Neutrophil (primary cell): ENCODE measurements at regions not wholly inside any gene's neighbourhood (a gene's known extent, or its start where the extent isn't known, plus 50 kb on each side); places are given as distances from the start of the nearest gene placed in this dataset.

Experiments used
- H3K27ac ChIP-seq: fragments of 200-600 bp; sonication (generic); 2 replicates; pipeline ENCODE4 v1.5.1; 2016; ENCODE audit warnings: mild to moderate bottlenecking, moderate library complexity
- H3K27me3 ChIP-seq: fragments of 200-600 bp; sonication (generic); 2 replicates; pipeline ENCODE4 v1.6.0; 2016; ENCODE audit warnings: mild to moderate bottlenecking
- H3K36me3 ChIP-seq: fragments of 200-600 bp; sonication (generic); 2 replicates; pipeline ENCODE4 v1.5.1; 2017
- H3K4me1 ChIP-seq, 2 experiments: fragments of 200-600 bp in 1 of 2; sonication (generic) in 1 of 2; 1 replicate in 1 of 2; 2 replicates in 1 of 2; pipeline versions ENCODE4 v1.5.1 to v1.6.1; 2013 to 2016; ENCODE audit warnings: low read depth in 1 of 2, low read length in 1 of 2, mild to moderate bottlenecking in 1 of 2, moderate library complexity in 1 of 2; ENCODE audit not compliant: control insufficient read depth in 1 of 2, insufficient read depth in 1 of 2
- H3K4me3 ChIP-seq, 2 experiments: fragments of 200-600 bp in 1 of 2; sonication (generic) in 1 of 2; 1 replicate in 1 of 2; 2 replicates in 1 of 2; pipeline ENCODE4 v1.5.1; 2013 to 2016; ENCODE audit warnings: low read depth in 1 of 2, low read length in 1 of 2, mild to moderate bottlenecking in 1 of 2, moderate library complexity in 1 of 2
- H3K9me3 ChIP-seq: fragments of 200-600 bp; sonication (generic); 2 replicates; pipeline ENCODE4 v1.5.1; 2016
- CTCF ChIP-seq: fragments of 200-600 bp; sonication (generic); IDR thresholded peaks from 2 replicates; pipeline ENCODE4 v1.5.1; 2016; ENCODE audit warnings: antibody characterized with exemption

- Histone ChIP-seq H3K4me3 (no peak overlapping the region), H3K4me1 (no peaks in the 10 kb centered on the region), H3K36me3 (no peaks in the 10 kb centered on the region), H3K9me3 (no peaks in the 10 kb centered on the region), H3K27me3 (no peaks in the 10 kb centered on the region), H3K27ac (no peak overlapping the region)
- TF ChIP-seq CTCF, result no peak
Measured at GRCh38 chr3:66792086-66792485, 206.0 kb upstream of the KBTBD8 start.

GRCh38 chr3:66795365-66795764 is 202.7 kb upstream of the KBTBD8 start:
- Histone ChIP-seq H3K4me3 (no peak overlapping the region), H3K27ac (no peak overlapping the region), H3K36me3 (no peaks in the 10 kb centered on the region), H3K27me3 (peaks cover 15% of the 10 kb centered on the region), H3K9me3 (no peaks in the 10 kb centered on the region), H3K4me1 (peaks cover 5% of the 10 kb centered on the region in 2 experiments)
- no peak for TF ChIP-seq CTCF

GRCh38 chr3:66796343-66796742 is 201.8 kb upstream of the KBTBD8 start:
- Histone ChIP-seq H3K36me3 (no peaks in the 10 kb centered on the region), H3K4me1 (peaks cover 5% of the 10 kb centered on the region in 2 experiments), H3K27me3 (peaks cover 15% of the 10 kb centered on the region), H3K27ac (no peak overlapping the region), H3K9me3 (no peaks in the 10 kb centered on the region), H3K4me3 (no peak overlapping the region)
- TF ChIP-seq CTCF, result no peak

GRCh38 chr3:66797889-66798560 is 200.1 kb upstream of the KBTBD8 start:
- H3K4me3 ChIP-seq, result no peak overlapping the region
- TF ChIP-seq CTCF, result no peak
- peaks cover 5% of the 10 kb centered on the region in 2 experiments for H3K4me1 ChIP-seq
- H3K27ac ChIP-seq, result no peak overlapping the region
- no peaks in the 10 kb centered on the region for H3K36me3 ChIP-seq
- no peaks in the 10 kb centered on the region for H3K9me3 ChIP-seq
- peaks cover 15% of the 10 kb centered on the region for H3K27me3 ChIP-seq

- no peak overlapping the region for H3K27ac ChIP-seq
- H3K36me3 ChIP-seq, result no peaks in the 10 kb centered on the region
- H3K9me3 ChIP-seq, result no peaks in the 10 kb centered on the region
- H3K4me3 ChIP-seq, result no peak overlapping the region
- peaks cover 10 to 14% of the 10 kb centered on the region in 2 experiments for H3K4me1 ChIP-seq
- no peak for TF ChIP-seq CTCF
- H3K27me3 ChIP-seq, result peaks cover 15% of the 10 kb centered on the region
Measured at GRCh38 chr3:66800941-66801545, 197.1 kb upstream of the KBTBD8 start.
